GM12878 (cell line): ENCODE measurements at regions not wholly inside any gene's neighbourhood (a gene's known extent, or its start where the extent isn't known, plus 50 kb on each side); places are given as distances from the start of the nearest gene placed in this dataset.

Source experiments
- ATAC-seq: fragments of 200-7000 bp; cut with Tn5 transposase; 3 replicates; pipeline ENCODE4 v1.9.1; 2020; ENCODE audit warnings: mild to moderate bottlenecking, moderate library complexity
- BruUV-seq: library from RNA; stranded (reverse); fragments of 400-500 nt; replicated peaks from 2 replicates; lab custom pipeline; 2021; lab: Mats Ljungman, UMichigan
- CTCF ChIA-PET: fragments of 300-600 bp; sonication (Branson Sonifier 250); formaldehyde crosslinking; extraction: SDS; loops from one replicate; lab custom pipeline; 2021; ENCODE audit warnings: inconsistent platforms; lab: Yijun Ruan, JAX
- POLR2A ChIA-PET: fragments of 350-600 bp; formaldehyde crosslinking; extraction: SDS; loops from one replicate; lab custom pipeline; 2021; ENCODE audit warnings: inconsistent platforms; lab: Charles Lee
- RAD21 ChIA-PET: fragments of 300-600 bp; sonication (Branson Sonifier 250); formaldehyde crosslinking; loops from one replicate; lab custom pipeline; 2023; ENCODE audit warnings: antibody characterized with exemption; ENCODE audit not compliant: unreplicated experiment; lab: Charles Lee
- SMC1A ChIA-PET: fragments of 300-600 bp; sonication (Branson Sonifier 250); formaldehyde crosslinking; loops from one replicate; lab custom pipeline; 2023; ENCODE audit not compliant: unreplicated experiment, uncharacterized antibody; lab: Charles Lee
- DNase-seq: peaks from one replicate; pipeline ENCODE4 v3.0.0-alpha.2; 2011; ENCODE audit warnings: low read depth, low spot score
- FAIRE-seq: peaks from 3 replicates; lab custom pipeline; 2011; peaks lifted over from hg19 to GRCh38; lab: Jason Lieb, UNC
- H2AFZ ChIP-seq: 2 replicates; pipeline ENCODE4 v1.6.0; 2011; ENCODE audit warnings: low read depth, low read length, control low read depth; ENCODE audit not compliant: control insufficient read depth
- H3K27ac ChIP-seq: 2 replicates; pipeline ENCODE4 v1.5.1; 2011; ENCODE audit warnings: control low read depth; ENCODE audit not compliant: control insufficient read depth, insufficient read depth
- H3K27me3 ChIP-seq, 2 experiments: replicated peaks in 1 of 2; 2 replicates each; pipeline versions ENCODE4 v1.6.0 to v1.6.1; 2011; ENCODE audit warnings: low read length in 1 of 2; ENCODE audit not compliant: control insufficient read depth in 2 of 2, insufficient read depth in 2 of 2
- H3K36me3 ChIP-seq, 2 experiments: 2 replicates each; pipeline ENCODE4 v1.5.1; 2011; ENCODE audit warnings: low read length in 1 of 2; ENCODE audit not compliant: control insufficient read depth in 2 of 2, insufficient read depth in 2 of 2
- H3K4me1 ChIP-seq: 2 replicates; pipeline ENCODE4 v1.6.1; 2011; ENCODE audit warnings: mild to moderate bottlenecking, low read length, moderate library complexity, mixed read lengths; ENCODE audit not compliant: control insufficient read depth, insufficient read depth
- H3K4me2 ChIP-seq: 2 replicates; pipeline ENCODE4 v1.6.0; 2011; ENCODE audit warnings: control low read depth; ENCODE audit not compliant: control insufficient read depth, insufficient read depth
- H3K4me3 ChIP-seq: fragments of 200-600 bp; sonication (generic); 2 replicates; pipeline ENCODE4 v1.5.1; 2016
- H3K79me2 ChIP-seq: 2 replicates; pipeline ENCODE4 v1.6.0; 2011; ENCODE audit warnings: low read length; ENCODE audit not compliant: control insufficient read depth, insufficient read depth
- H3K9ac ChIP-seq: 2 replicates; pipeline ENCODE4 v1.8.0; 2011; ENCODE audit warnings: low read length, control low read depth, mixed read lengths; ENCODE audit not compliant: control insufficient read depth, insufficient read depth
- H3K9me3 ChIP-seq: replicated peaks from 3 replicates; pipeline ENCODE4 v1.5.1; 2011; ENCODE audit warnings: mild to moderate bottlenecking, low read length; ENCODE audit not compliant: control insufficient read depth, insufficient read depth
- H4K20me1 ChIP-seq: 2 replicates; pipeline ENCODE4 v1.6.0; 2011; ENCODE audit not compliant: control insufficient read depth, insufficient read depth
- BCL3 ChIP-seq: IDR thresholded peaks from 2 replicates; pipeline ENCODE4 v1.6.1; 2011; ENCODE audit warnings: borderline replicate concordance, low read depth, mild to moderate bottlenecking, moderate library complexity, low read length; ENCODE audit not compliant: insufficient read depth, poor library complexity, severe bottlenecking
- EZH2 ChIP-seq: IDR thresholded peaks from 2 replicates; pipeline ENCODE4 v1.6.1; 2012; ENCODE audit warnings: low read depth, mild to moderate bottlenecking, control low read depth, inconsistent platforms, low read length, borderline replicate concordance; ENCODE audit not compliant: control insufficient read depth
- FOS ChIP-seq: IDR thresholded peaks from 3 replicates; pipeline ENCODE4 v1.6.1; 2011; ENCODE audit warnings: borderline replicate concordance; ENCODE audit not compliant: insufficient read length; ENCODE audit errors: extremely low read depth
- NR2C1 ChIP-seq: fragments of 450-650 bp; IDR thresholded peaks from 2 replicates; pipeline ENCODE4 v1.6.1; 2017; ENCODE audit warnings: antibody characterized with exemption, mild to moderate bottlenecking, moderate library complexity
- PML ChIP-seq: IDR thresholded peaks from 2 replicates; pipeline ENCODE4 v1.6.1; 2012; ENCODE audit warnings: low read length, inconsistent platforms
- RFX5 ChIP-seq: IDR thresholded peaks from 2 replicates; pipeline ENCODE4 v1.6.1; 2011; ENCODE audit warnings: low read depth, low read length, improper control_type of control experiment
- SMAD5 ChIP-seq: IDR thresholded peaks from 2 replicates; pipeline ENCODE4 v1.6.1; 2016; ENCODE audit warnings: antibody characterized with exemption, low read depth
- SP1 ChIP-seq: IDR thresholded peaks from one replicate; pipeline ENCODE4 v1.6.1; 2011; ENCODE audit warnings: low read depth, low read length
- SUPT20H ChIP-seq: IDR thresholded peaks from 2 replicates; pipeline ENCODE4 v1.6.1; 2011; ENCODE audit warnings: low read depth, mild to moderate bottlenecking, low read length, moderate library complexity, borderline replicate concordance; ENCODE audit not compliant: control insufficient read depth
- TAF1 ChIP-seq: IDR thresholded peaks from 2 replicates; pipeline ENCODE4 v1.6.1; 2011; ENCODE audit warnings: mild to moderate bottlenecking, low read depth, low read length, borderline replicate concordance
- TBL1XR1 ChIP-seq: IDR thresholded peaks from 2 replicates; pipeline ENCODE4 v1.6.1; 2012; ENCODE audit warnings: low read depth, low read length, improper control_type of control experiment
- WRNIP1 ChIP-seq: IDR thresholded peaks from 2 replicates; pipeline ENCODE4 v1.6.1; 2011; ENCODE audit warnings: low read depth, low read length, improper control_type of control experiment, borderline replicate concordance
- YY1 ChIP-seq: IDR thresholded peaks from 2 replicates; pipeline ENCODE4 v1.6.1; 2011; ENCODE audit warnings: low read depth, mild to moderate bottlenecking, low read length
- ZSCAN29 ChIP-seq: fragments of 450-650 bp; IDR thresholded peaks from 2 replicates; pipeline ENCODE4 v1.6.1; 2017; ENCODE audit warnings: mild to moderate bottlenecking, moderate library complexity
- WGBS: methylation state at CpG from one replicate; pipeline ENCODE4 v1.1.6; 2016; ENCODE audit warnings: low lambda C conversion rate; ENCODE audit not compliant: insufficient replicate concordance, insufficient coverage; ENCODE audit errors: missing lambda C conversion rate; 5-methylcytosine and 5-hydroxymethylcytosine counted together
- in situ Hi-C: fragments of 300-500 bp; cut with MboI; formaldehyde crosslinking; loops from 9 replicates; pipeline ENCODE4 v1.14.3; 2018; ENCODE audit warnings: mixed read lengths
- intact Hi-C: fragments of 100-400 bp; cut with micrococcal nuclease; formaldehyde crosslinking; loops from one replicate; pipeline ENCODE4 v1.14.2; 2022; ENCODE audit not compliant: unreplicated experiment
- TF ChIP-seq, protein P1 (sequence below): IDR thresholded peaks from 2 replicates; pipeline ENCODE4 v1.6.1; 2012; ENCODE audit warnings: low read length, inconsistent platforms
- TF ChIP-seq, protein P2 (sequence below): IDR thresholded peaks from 2 replicates; pipeline ENCODE4 v1.6.1; 2011; ENCODE audit warnings: low read depth, low read length, improper control_type of control experiment, borderline replicate concordance

DNA sequence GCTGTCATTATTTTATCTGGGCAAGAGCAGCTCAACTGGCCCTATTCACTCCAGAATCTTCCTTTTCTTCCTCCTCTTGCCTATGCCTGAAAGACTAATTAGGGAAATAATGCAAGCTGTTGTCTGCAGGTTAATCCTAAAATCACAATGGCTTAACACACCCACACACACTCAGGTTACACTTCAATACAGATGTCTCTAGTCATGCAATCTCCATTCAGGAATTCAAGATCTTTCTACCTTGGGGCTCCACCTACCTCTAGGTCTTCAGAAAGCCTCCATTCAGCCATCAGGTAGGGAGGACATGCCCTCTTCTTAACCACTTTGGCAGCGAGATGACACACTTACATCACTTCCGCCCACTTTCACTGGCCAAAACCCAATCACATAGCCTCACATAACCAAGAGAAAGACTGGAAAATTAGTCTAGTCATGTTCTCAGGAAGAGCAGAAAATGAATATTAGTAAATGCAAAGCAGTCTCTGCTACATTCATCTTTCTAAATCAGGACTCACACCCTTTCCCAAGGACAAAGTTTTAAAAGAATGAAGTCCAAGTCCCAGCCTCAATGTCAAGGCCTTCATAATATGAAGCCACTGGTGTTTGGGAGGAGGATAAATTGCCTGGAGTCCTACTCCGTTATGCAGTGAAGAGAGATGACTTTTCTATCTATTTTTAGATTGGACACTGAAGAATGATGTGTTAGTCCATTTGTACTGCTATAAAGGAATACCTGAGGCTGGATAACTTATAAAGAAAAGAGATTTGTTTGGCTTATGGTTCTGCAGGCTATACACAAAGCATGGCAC, 428.1 kb downstream of the EFNA5 start:
- TF ChIP-seq FOS: no peak
- TF ChIP-seq PML: no peak
- TF ChIP-seq TAF1: no peak
- no peak for TF ChIP-seq SMAD5
- no peak for TF ChIP-seq NR2C1
- TF ChIP-seq, protein P1, sequence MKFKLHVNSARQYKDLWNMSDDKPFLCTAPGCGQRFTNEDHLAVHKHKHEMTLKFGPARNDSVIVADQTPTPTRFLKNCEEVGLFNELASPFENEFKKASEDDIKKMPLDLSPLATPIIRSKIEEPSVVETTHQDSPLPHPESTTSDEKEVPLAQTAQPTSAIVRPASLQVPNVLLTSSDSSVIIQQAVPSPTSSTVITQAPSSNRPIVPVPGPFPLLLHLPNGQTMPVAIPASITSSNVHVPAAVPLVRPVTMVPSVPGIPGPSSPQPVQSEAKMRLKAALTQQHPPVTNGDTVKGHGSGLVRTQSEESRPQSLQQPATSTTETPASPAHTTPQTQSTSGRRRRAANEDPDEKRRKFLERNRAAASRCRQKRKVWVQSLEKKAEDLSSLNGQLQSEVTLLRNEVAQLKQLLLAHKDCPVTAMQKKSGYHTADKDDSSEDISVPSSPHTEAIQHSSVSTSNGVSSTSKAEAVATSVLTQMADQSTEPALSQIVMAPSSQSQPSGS: no peak
- TF ChIP-seq SP1: no peak
- no peak for TF ChIP-seq YY1
- no peak for TF ChIP-seq RFX5
- no peak for TF ChIP-seq WRNIP1
- no peak for TF ChIP-seq SUPT20H
- no peak for TF ChIP-seq ZSCAN29
- TF ChIP-seq EZH2: no peak
- TF ChIP-seq TBL1XR1: no peak
- no peak for TF ChIP-seq BCL3
- TF ChIP-seq, protein P2, sequence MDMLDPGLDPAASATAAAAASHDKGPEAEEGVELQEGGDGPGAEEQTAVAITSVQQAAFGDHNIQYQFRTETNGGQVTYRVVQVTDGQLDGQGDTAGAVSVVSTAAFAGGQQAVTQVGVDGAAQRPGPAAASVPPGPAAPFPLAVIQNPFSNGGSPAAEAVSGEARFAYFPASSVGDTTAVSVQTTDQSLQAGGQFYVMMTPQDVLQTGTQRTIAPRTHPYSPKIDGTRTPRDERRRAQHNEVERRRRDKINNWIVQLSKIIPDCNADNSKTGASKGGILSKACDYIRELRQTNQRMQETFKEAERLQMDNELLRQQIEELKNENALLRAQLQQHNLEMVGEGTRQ: no peak
- FAIRE-seq (no peak), ATAC-seq (no peak), DNase-seq (no peak)
- intact Hi-C loops: no loop called here
- in situ Hi-C loops: no loop called here
- Histone ChIP-seq H3K4me2 (no peak overlapping the region), H3K79me2 (no peaks in the 10 kb centered on the region), H3K4me1 (no peaks in the 10 kb centered on the region), H2AFZ (no peak overlapping the region), H3K27ac (no peak overlapping the region), H3K9me3 (no peaks in the 10 kb centered on the region; the same call in 2 of the 3 replicates), H3K4me3 (no peak overlapping the region), H4K20me1 (no peaks in the 10 kb centered on the region), H3K36me3 (no peaks in the 10 kb centered on the region), H3K9ac (no peak overlapping the region), H3K27me3 (no peaks in the 10 kb centered on the region)
- POLR2A ChIA-PET: no interaction called here
- BruUV-seq: no TSS peak
- CTCF ChIA-PET: interaction anchor here (1.3 kb wide), 1 partner anchor 20 kb away, joined by 3 read pairs; no protein-coding TSS in a partner anchor
- WGBS: 0% methylated on average over 3 of the region's 3 CpGs
- SMC1A ChIA-PET: interaction anchor here (0.7 to 1.1 kb wide), 3 partner anchors 9 to 59 kb away, joined by 3 read pairs; no protein-coding TSS in a partner anchor
- RAD21 ChIA-PET: interaction anchor here (0.7 kb wide), 1 partner anchor 22 kb away, joined by 3 read pairs; no protein-coding TSS in a partner anchor
